HG03571 (cell line): ENCODE measurements at regions not wholly inside any gene's neighbourhood (a gene's known extent, or its start where the extent isn't known, plus 50 kb on each side); places are given as distances from the start of the nearest gene placed in this dataset.

Source experiments
- ATAC-seq: cut with Tn5 transposase; IDR thresholded peaks from one replicate; pipeline ENCODE4 v1.9.1; 2021; ENCODE audit not compliant: unreplicated experiment

DNA sequence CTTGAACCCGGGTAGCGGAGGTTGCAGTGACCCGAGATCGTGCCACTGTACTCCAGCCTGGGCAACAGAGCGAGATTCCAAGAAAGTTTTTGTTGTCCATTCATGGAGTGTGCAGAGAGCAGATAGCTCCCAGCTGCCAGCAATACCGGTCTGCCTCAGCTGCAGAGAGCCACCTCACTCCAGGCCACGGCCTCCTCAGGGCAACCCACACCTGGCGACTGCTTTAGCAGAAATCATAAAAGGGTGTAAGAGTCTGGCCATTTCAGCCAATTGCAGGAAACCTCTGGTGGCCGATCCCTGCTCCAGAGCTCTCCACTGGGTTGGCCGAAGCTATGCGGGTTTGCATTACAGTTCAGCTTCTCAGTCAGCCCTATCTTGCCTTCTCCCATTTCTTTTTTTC lies 227.4 kb upstream of the BCOR start:
- ATAC-seq = no peak

DNA sequence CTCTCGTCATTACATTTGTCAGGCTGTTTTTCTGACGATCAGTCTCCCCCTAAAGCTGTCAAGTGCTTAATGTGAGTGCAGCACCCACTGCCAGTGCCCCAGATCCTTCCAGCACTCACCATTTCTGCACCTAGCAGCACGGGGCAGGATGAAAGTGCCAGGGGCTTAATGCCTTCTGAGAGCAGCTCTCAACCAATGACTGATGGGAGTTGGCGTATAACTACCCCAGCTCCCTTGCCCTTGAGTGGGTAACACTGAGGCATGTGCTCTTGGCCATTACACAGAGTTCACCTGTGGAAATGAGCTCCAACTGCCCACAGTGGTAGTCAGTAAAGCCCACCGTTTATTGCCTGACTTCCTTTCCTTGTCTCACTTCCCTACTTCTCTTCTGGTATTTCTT lies 226.2 kb upstream of the BCOR start:
- ATAC-seq = no peak

DNA sequence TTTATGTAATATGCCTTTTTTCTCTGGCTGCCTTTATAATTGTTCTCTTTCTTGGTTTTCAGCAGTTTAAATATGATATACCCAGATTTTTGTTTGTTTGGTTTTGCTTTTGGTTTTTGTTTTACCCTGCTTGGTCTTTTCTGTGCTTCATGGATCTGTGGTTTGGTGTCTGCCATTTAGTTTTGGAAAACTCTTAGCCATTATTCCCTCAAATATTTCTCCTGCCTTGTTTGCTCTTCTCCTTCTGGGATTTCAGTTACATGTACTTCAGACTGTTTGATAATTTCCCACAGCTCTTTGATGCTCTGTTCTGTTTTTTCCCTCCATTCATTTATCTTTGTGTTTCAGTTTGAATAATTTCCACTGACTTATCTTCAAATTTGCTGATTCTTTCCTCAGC lies 223.1 kb upstream of the BCOR start:
- ATAC-seq = no peak

DNA sequence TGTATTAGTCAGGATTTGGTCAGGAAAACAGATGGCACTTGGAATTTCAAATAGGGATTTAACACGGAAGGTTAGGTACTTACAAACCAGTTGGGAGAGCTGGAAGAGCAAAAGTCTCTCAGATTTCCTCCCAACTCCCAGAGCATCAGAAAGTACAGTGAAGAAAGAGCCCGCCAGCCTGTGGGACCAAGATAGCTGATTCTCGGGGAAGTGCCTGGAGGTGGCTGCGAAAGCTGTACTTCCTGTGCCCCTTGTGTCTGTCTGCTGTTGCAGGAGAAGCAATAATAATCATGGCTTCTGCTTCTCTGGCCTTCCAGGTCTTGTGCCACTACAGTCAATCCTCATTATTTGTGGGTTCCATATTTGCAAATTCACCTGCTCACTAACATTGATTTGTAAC lies 221.0 kb upstream of the BCOR start:
- no peak for ATAC-seq

DNA sequence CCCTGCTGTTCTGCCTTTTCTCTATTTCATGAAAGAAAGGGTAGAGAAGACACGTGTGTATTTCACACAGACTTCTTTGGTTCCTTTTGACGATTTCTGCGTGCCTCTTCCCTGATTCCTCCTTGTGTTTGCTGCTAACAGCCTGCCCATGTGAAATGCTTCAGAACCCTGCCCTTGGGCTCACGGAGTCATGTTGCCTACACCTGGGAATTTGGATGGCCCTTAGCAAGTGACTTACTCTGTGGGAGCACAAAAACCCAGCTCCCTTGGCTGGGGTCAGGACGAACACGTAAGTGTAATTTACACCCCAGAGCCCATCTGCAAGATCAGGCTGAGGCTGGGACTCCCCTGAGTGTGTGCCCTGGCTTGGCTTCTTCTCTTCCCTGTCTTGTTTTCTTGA lies 220.3 kb upstream of the BCOR start:
- no peak for ATAC-seq

DNA sequence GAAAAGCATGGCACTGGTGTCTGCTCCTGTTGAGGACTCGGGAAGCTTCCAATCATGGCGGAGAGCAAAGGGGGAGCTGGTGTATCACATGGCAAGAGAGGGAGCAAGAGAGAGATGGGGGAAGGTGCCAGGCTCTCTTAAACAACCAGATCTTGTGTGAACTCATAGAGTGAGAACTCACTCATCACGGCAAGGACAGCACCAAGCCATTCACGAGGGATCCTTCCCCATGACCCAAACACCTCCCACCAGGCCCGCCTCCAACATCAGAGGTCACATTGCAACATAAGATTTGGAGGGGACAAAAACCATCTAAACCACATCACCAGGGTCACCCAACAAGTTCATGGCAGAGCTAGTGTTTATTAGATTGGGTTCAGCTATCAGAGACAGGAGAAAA lies 218.7 kb upstream of the BCOR start:
- no peak for ATAC-seq

DNA sequence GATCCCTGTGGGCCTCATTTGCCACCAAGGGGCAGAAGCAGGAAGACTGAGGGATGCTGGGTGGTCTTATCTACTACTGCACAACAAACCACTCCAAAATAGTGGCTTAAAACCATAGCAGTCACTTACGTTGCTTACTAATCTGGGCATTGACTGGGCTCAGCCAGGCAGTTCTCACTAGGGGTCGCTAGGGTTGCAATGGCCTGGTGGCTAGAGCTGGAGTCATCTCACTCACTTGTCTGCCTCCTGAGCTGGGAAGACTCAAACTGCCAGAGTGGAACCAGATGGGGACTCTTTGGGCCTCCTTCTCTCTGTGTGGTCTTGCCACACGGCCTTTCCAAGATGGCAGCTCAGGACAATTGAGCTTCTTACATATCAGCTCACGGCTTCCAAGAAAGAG lies 216.3 kb upstream of the BCOR start:
- ATAC-seq = no peak

DNA sequence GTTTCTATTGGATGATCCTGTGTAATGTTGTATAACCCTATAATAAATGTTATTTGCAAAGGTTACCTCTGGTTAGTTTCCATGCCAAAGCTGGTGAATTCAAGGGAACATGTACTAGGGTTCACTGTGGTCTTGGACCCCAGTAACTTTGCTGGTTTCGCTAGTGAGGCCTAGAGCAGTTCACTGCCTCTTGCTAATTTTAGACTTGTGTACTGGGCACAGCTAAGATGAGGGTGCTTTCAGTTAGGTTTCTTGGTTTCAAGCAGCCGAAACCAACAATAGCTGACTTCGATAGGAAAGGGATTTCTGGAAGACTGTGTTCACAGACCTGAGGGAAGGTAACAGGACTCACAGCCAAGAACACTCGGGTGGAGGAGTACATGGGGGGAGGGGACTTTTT lies 215.5 kb upstream of the BCOR start:
- ATAC-seq = no peak

DNA sequence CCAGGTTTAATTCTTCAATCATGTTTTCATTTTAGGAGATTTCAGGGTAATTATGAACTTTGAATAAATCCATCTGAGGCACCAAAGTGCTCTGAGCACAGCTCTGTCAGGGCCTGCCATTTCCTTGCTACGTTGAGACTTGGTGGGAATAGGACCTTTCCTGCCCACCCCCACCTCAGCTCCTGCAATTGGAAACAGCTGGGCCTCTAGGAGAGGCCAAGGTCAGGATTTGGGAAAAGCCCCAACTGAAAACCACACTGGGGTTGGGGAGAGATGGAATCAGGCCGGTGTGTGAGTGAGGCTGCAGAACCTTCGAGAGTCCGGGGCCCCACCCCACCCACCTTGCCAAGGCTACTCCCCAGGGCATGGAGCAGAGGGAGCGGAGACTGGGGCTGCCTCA lies 212.7 kb upstream of the BCOR start:
- no peak for ATAC-seq

DNA sequence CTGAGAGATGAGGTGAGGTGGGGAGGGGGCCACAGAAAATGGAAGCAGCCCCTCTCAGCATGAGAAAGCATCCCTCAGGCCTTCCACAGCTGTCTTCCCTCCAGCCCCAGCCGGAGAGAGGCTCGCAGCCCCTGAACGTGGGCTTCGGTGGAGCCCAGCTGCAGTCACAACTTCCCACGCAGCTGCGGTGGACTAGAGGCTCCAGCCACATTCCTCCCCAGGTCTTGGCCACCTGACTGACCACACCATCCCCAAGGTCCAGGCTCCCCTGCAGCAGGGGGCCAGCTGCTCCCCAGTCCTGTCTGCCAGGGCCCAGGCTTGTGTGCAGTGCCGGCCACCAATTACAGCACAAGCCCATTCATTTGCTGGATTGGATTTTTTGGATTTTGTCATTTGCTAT lies 212.3 kb upstream of the BCOR start:
- no peak for ATAC-seq

DNA sequence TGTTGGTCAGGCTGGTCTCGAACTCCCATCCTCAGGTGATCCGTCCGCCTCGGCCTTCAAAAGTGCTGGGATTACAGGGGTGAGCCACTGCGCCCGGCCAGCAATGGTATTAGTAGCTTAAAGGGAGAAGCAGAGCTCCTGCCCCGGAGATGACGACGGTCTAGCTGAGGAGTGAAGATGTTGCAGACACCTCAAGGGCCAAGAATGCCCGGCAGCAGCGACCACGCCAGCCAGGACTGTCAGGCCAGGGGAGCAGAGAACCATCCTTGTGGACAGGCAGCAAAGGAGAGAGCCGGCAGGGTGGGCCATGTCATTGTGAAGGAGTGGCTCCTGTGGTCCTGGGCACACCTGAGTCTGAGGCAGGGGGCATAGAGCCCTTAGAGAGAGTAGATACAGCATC lies 210.1 kb upstream of the BCOR start:
- no peak for ATAC-seq

DNA sequence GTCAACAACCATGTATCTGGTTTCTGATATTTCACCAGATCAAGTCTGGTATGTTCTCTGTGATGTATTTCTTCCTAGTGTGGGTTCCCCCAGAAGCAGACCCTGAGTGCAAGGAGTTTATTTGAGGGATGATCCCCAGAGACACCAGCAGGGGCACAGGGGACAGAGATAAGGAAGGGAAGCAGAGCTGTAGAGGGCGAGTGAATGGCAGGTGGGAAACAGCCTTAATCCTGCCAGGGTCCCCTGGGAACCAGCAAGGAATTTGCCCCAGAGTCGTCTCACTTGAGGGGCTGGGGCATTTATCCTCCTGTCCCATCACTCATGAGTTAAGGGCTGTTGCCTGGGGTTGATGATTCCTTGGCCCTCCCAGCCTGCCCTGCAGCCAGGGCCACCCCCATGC lies 206.4 kb upstream of the BCOR start:
- no peak for ATAC-seq

DNA sequence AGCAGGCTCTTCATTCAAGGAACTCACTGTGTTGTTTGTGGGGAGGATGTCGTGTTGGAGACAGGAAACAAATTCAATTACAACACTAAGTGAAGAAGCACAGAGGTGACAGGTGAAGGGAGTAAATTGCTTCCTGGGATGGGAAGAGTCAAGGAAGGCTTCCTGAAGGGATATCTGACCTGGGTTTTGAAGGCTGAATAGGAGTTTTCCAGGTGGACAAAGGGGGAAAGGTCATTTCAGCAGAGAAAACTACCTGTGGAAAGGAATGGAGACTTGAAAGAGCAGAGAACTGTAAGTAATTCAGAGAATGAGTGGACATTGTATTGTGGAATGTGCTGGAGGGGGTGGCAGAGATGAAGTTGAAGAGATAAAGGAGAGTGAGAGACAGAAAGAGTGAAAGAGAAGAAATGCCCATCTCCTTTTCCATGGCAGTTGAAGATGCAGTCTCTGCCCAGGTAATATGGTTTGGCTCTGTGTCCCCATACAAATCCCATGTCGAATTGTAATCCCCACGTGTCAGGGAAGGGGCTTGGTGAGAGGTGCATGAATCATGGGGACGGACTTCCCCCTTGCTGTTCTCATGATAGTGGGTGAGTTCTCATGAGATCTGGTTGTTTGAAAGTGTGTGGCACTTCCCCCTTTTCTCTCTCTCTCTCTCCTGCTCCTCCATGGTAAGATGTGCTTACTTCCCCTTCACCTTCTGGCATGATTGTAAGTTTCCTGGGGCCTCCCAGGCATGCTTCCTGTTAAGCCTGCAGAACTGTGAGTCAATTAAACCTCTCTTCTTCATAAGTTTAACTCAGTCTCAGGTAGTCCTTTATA lies 205.7 kb upstream of the BCOR start:
- no peak for ATAC-seq

DNA sequence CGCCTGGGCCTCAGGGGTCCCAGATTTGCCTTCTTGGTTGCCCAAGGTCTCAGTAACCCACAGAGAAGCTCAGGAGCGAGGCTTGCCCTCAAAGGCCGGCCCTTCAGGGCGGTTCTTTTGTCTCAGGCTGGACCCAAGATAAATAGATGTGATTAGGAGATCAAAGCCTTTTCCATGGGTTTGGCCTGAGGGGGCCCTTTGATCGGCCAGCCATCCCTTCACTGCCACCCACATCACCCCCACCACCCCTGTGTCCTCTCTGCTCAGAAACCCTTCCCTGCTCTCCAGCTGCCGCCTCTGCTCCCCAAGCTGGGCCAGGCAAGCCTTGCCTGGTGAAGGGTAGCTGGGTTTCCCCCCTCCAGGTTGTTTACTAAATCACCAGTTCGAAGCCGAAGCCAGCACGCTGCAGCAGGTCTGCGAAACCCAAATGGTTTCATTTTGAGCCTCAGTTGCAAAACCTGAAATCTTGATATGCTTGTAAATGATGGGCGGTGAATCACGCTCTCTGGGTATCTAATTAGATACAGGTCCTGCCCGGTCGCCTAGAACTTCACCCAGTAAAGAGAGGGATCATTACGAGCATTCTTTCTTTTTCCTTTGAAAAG lies 202.6 kb upstream of the BCOR start:
- ATAC-seq = no peak

DNA sequence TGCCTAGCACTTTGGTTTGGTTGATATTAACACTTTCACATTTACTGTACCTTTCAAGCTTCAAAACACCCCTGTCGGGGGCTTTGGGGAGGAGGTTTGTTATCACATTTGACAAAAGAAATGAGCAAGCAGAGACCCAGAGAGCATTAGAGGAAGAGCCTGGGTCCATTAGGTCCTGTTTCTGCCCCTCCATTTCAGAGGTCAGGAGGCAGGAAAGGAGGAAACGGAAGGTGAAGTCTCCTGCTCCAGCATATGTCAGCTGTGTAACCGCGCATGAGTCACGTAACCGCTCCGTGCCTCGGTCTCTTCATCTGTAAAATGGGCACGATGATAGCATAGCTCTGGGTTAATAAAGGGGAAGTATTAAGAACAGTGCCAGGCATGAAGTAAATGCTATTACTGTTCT lies 201.9 kb upstream of the BCOR start:
- no peak for ATAC-seq

DNA sequence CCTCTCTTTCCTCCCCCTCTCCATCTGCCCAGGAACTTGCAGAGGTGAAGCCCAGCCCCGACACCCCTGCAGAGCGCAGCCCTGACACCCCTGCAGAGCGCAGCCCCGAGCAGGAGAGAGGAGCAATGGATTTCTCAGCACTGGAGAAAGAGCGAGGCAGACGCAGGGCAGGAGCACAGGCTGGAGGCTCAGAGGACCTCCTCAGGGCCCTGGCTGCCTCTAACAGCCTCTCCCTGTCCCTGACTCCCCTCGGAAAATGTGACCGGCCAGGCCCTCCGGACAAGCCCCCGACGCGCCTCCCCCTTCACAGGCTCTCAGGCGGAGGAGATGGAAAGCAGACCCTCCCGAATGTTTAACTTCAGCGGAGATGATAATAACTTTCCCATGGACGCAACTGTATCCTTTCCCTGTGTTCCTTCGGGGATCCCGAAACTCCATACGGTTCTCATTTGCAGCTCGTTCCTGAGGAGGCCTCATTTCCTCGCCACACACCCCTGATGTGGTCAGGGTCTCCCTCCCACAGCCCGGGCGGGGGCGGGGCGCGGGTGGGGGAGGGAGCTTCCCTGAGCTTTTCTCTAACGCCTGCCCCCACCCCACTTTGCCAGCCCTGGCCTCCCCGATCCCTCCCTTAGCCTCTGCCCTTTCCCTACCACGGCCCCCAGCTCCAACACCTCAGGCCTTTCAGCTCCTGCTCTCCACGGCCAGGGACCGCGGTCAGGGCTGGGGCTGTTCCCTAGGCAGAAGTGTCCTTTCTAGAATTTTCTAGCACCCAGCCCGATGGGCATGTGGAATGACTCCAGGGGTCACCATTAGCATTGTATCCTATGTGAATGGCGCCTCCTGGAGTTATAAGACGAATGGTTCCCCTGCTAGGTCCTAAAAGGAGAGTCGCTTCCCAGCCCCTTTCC lies 201.1 kb upstream of the BCOR start:
- ATAC-seq = no peak

DNA sequence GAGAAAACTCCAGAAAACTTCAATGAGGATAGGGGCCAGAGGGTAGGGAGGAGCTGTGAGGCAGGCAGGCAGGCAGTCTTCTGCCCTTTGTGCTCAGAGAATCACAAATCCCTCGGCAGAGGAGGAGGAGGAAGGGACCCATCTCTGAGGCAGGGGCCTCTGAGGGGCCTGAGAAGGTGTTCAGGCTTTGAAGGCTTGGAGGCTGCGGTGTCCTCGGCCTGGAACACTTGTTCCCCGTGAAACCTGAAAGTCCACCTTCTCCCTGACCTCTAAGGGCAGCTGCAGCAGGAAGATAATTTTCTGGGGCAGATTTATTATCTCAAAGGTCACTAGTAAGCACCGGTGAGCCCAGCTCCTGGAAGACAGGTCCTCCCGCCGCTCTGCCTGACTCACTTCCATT lies 200.3 kb upstream of the BCOR start:
- ATAC-seq = no peak

DNA sequence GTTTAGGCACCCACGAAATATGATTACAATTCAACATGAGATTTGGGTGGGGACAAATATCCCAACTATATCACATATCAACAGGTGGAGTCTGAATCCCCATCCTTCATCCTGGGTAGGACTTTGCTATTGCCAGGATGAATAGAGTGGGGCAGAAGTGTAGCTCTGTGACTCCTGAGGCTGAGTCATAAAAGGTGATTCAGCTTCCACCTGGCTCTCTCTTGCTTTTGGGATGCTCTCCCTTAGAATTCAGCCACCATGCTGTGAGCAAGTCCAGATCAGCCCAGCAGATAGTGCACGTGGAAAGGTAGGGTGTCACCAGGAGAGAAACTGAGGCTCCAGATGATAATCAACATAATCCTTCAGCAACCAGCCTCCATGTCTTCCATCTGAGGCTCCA lies 193.8 kb upstream of the BCOR start:
- ATAC-seq = no peak

DNA sequence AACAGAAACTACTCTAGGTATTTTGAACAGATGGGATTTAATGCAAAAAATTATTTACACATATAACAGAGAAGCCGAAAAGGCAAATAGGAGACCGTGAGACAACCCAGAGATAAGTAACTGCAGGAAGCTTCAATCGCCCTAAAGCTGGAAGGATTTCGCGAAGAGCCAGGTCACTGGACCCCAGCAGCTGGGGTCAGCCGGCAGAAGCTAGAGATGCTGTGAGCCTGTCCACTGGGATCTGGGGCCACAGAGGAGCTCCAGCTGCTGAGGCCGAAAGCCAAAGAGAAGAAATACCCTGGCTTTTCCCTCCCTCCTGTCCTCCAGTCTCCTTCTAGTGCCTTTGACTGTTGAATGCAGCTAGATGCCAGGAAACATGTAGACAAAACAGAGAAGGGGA lies 192.8 kb upstream of the BCOR start:
- ATAC-seq = no peak

DNA sequence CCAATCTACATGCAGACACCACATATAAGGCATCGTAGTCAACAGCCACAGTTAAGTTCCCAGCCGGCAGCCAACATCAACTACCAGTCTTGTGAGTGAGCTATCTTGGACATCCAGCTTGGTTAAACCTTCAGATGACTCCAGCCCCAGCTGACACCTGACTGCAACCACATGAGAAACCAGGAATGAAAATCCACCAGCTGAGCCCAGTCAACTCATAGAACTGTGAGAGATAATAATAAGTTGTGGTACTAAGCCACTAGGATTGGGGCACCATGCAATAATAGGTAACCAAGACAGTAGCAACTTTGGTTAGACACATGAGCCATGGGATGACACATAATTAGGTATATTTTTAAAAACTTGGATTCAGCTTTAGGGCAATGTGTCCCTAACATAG lies 188.1 kb upstream of the BCOR start:
- no peak for ATAC-seq

DNA sequence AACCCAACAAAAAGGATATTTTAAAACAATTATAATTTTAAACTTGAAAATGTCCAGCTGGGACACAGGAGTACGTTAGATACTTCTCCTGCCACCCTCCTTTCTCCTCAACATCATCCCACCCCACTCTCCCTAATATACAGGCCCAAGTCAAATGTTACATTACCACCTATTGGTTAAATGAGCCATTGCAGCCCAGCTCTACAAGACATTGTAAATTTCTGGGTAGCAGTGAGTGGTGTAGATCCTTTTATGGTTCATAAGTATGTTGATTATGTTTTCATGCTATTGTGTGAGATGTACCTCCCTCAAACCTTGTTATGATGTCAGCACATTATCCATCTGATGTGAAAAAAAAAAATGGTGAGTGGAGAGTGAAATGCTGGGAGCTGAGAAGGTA lies 187.1 kb upstream of the BCOR start:
- ATAC-seq = no peak

DNA sequence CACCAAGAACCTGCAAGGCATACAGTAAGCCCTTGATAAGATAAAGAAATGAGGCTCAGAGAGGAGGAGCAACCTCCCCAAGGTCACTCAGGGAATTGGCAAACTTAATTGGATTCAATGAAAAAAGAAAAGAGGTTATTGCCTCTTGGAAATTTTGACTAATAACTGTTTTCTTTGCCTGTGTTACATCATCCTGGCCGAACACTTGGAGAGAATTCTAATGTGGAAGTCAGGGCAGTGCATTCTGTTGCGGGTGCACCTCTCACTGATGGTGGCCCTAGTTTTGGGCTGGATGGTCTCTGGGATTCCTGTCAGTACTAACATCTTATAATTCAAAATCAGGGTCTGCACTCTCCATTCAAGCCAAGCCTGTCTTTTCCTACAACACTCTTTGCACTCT lies 186.2 kb upstream of the BCOR start:
- ATAC-seq = no peak
